HCT116 (cell line): ENCODE measurements at regions not wholly inside any gene's neighbourhood (a gene's known extent, or its start where the extent isn't known, plus 50 kb on each side); places are given as distances from the start of the nearest gene placed in this dataset.

Experiments used
- ATAC-seq: fragments of 200-7000 bp; cut with Tn5 transposase; 2 replicates; pipeline ENCODE4 v1.9.1; 2020; ENCODE audit warnings: mild to moderate bottlenecking, moderate library complexity
- BruUV-seq: library from RNA; stranded (reverse); fragments of 400-500 nt; replicated peaks from 2 replicates; lab custom pipeline; 2021; lab: Mats Ljungman, UMichigan
- CTCF ChIA-PET: fragments of 300-600 bp; sonication (Branson Sonifier 250); formaldehyde crosslinking; loops from one replicate; lab custom pipeline; 2021; ENCODE audit warnings: antibody characterized with exemption; lab: Charles Lee
- POLR2A ChIA-PET: fragments of 300-600, 350-600 bp; sonication (Branson Sonifier 250); formaldehyde crosslinking; loops from one replicate; lab custom pipeline; 2021; ENCODE audit warnings: antibody characterized with exemption; lab: Charles Lee
- RAD21 ChIA-PET, 2 experiments: fragments of 300-600 bp; sonication (Branson Sonifier 250); formaldehyde crosslinking; loops; one replicate each; lab custom pipeline; 2023; ENCODE audit warnings: low total read pairs in 2 of 2; ENCODE audit not compliant: uncharacterized antibody in 2 of 2, unreplicated experiment in 2 of 2, low non-redundant PET in 1 of 2; lab: Charles Lee
- DNase-seq: peaks from one replicate; pipeline ENCODE4 v3.0.0-alpha.2; 2010; ENCODE audit warnings: low read depth, low spot score
- H2AFZ ChIP-seq: fragments of 200-600 bp; shearing (Covaris generic), sonication (generic); 2 replicates; pipeline ENCODE4 v1.6.1; 2017; ENCODE audit warnings: low read depth, mixed run types, mixed read lengths, antibody characterized with exemption, low read length; ENCODE audit not compliant: poor library complexity, severe bottlenecking
- H3K27ac ChIP-seq: 2 replicates; pipeline ENCODE4 v1.5.1; 2012; ENCODE audit warnings: low read depth, low read length
- H3K27me3 ChIP-seq: fragments of 200-600 bp; sonication (generic); 2 replicates; pipeline ENCODE4 v1.6.1; 2016; ENCODE audit warnings: mixed run types, low read length, mixed read lengths; ENCODE audit not compliant: insufficient read depth
- H3K36me3 ChIP-seq, 2 experiments: fragments of 200-500 bp in 1 of 2; fragments of 200-600 bp in 1 of 2; sonication (Bioruptor generic) in 1 of 2; sonication (generic) in 1 of 2; 2 replicates each; pipeline versions ENCODE4 v1.5.1 to v1.6.1; 2014 to 2016; ENCODE audit warnings: low read length in 2 of 2, inconsistent platforms in 1 of 2, mixed read lengths in 1 of 2, mixed run types in 1 of 2; ENCODE audit not compliant: insufficient read depth in 2 of 2, control insufficient read depth in 1 of 2
- H3K4me1 ChIP-seq, 2 experiments: fragments of 200-600 bp in 1 of 2; sonication (generic) in 1 of 2; 2 replicates each; pipeline versions ENCODE4 v1.5.1 to v1.6.1; 2012 to 2017; ENCODE audit warnings: low read length in 2 of 2, inconsistent platforms in 1 of 2, mild to moderate bottlenecking in 1 of 2, mixed read lengths in 1 of 2, mixed run types in 1 of 2, moderate library complexity in 1 of 2; ENCODE audit not compliant: insufficient read depth in 2 of 2, control insufficient read depth in 1 of 2
- H3K4me2 ChIP-seq: fragments of 200-600 bp; sonication (generic); 2 replicates; pipeline ENCODE4 v1.6.1; 2017; ENCODE audit warnings: mixed run types, low read length, mixed read lengths
- H3K4me3 ChIP-seq, 2 experiments: fragments of 200-600 bp in 1 of 2; sonication (generic) in 1 of 2; replicated peaks in 1 of 2; 2 replicates each; pipeline ENCODE4 v1.5.1; 2011 to 2016; ENCODE audit warnings: low read length in 2 of 2, control low read depth in 1 of 2, low read depth in 1 of 2, mild to moderate bottlenecking in 1 of 2, mixed read lengths in 1 of 2, mixed run types in 1 of 2
- H3K79me2 ChIP-seq: fragments of 200-600 bp; sonication (generic); 2 replicates; pipeline ENCODE4 v1.6.1; 2017; ENCODE audit warnings: mild to moderate bottlenecking, mixed run types, low read length, moderate library complexity, mixed read lengths; ENCODE audit not compliant: insufficient read depth
- H3K9ac ChIP-seq: fragments of 200-600 bp; sonication (generic); 2 replicates; pipeline ENCODE4 v1.6.1; 2016; ENCODE audit warnings: low read length, mixed read lengths
- H3K9me2 ChIP-seq: fragments of 200-600 bp; sonication (generic), shearing (Covaris generic); 2 replicates; pipeline ENCODE4 v1.6.1; 2017; ENCODE audit warnings: mixed run types, mild to moderate bottlenecking, moderate library complexity; ENCODE audit not compliant: insufficient read depth
- H3K9me3 ChIP-seq, 2 experiments: fragments of 200-500 bp in 1 of 2; fragments of 200-600 bp in 1 of 2; sonication (Bioruptor generic) in 1 of 2; sonication (generic) in 1 of 2; 2 replicates each; pipeline ENCODE4 v1.6.1; 2014 to 2017; ENCODE audit warnings: low read length in 2 of 2, mixed read lengths in 2 of 2, inconsistent platforms in 1 of 2, low read depth in 1 of 2, mild to moderate bottlenecking in 1 of 2, mixed run types in 1 of 2, moderate library complexity in 1 of 2; ENCODE audit not compliant: control insufficient read depth in 1 of 2, insufficient read depth in 1 of 2
- H4K20me1 ChIP-seq: fragments of 200-600 bp; sonication (generic), shearing (Covaris generic); 2 replicates; pipeline ENCODE4 v1.6.1; 2017; ENCODE audit warnings: mixed run types, mild to moderate bottlenecking, moderate library complexity; ENCODE audit not compliant: insufficient read depth
- CBX3 ChIP-seq: IDR thresholded peaks from 2 replicates; pipeline ENCODE4 v1.6.1; 2012; ENCODE audit warnings: low read depth
- EGR1 ChIP-seq: IDR thresholded peaks from 2 replicates; pipeline ENCODE4 v1.6.1; 2012; ENCODE audit warnings: low read depth
- ELF1 ChIP-seq: IDR thresholded peaks from 2 replicates; pipeline ENCODE4 v1.6.1; 2012; ENCODE audit warnings: low read depth, borderline replicate concordance
- EZH2 ChIP-seq: fragments of 200-600 bp; sonication (generic); IDR thresholded peaks from 2 replicates; pipeline ENCODE4 v1.6.1; 2017; ENCODE audit warnings: antibody characterized with exemption, mixed run types
- FOSL1 ChIP-seq: IDR thresholded peaks from 2 replicates; pipeline ENCODE4 v1.6.1; 2012; ENCODE audit warnings: low read depth
- JUND ChIP-seq: IDR thresholded peaks from 2 replicates; pipeline ENCODE4 v1.6.1; 2012
- POLR2A ChIP-seq: IDR thresholded peaks from 2 replicates; pipeline ENCODE4 v1.7.0; 2011; ENCODE audit warnings: borderline replicate concordance; ENCODE audit not compliant: insufficient read depth, insufficient read length; ENCODE audit errors: extremely low read depth
- POLR2AphosphoS5 ChIP-seq: IDR thresholded peaks from 2 replicates; pipeline ENCODE4 v1.6.1; 2011; ENCODE audit warnings: mild to moderate bottlenecking, low read depth, low read length, moderate library complexity
- RAD21 ChIP-seq: IDR thresholded peaks from 2 replicates; pipeline ENCODE4 v1.6.1; 2012; ENCODE audit warnings: low read depth, mild to moderate bottlenecking
- SIN3A ChIP-seq: IDR thresholded peaks from 2 replicates; pipeline ENCODE4 v1.6.1; 2012; ENCODE audit warnings: low read depth
- SP1 ChIP-seq: IDR thresholded peaks from 2 replicates; pipeline ENCODE4 v1.6.1; 2012; ENCODE audit warnings: low read depth
- YY1 ChIP-seq: IDR thresholded peaks from 2 replicates; pipeline ENCODE4 v1.6.1; 2011; ENCODE audit warnings: low read length, low read depth, moderate library complexity, mild to moderate bottlenecking; ENCODE audit not compliant: insufficient replicate concordance; ENCODE audit errors: extremely low read depth
- ZBTB33 ChIP-seq: IDR thresholded peaks from 2 replicates; pipeline ENCODE4 v1.6.1; 2011; ENCODE audit warnings: mild to moderate bottlenecking, low read length, moderate library complexity; ENCODE audit not compliant: insufficient replicate concordance; ENCODE audit errors: extremely low read depth
- ZNF274 ChIP-seq: fragments of 200-500 bp; sonication (Bioruptor generic); IDR thresholded peaks from 2 replicates; pipeline ENCODE4 v1.6.1; 2014; ENCODE audit warnings: mild to moderate bottlenecking, low read depth, low read length, inconsistent platforms
- intact Hi-C: fragments of 100-400 bp; cut with micrococcal nuclease; formaldehyde crosslinking; loops from 2 replicates; pipeline ENCODE4 v1.10.0; 2022
- TF ChIP-seq, protein P1 (sequence below): IDR thresholded peaks from 2 replicates; pipeline ENCODE4 v1.6.1; 2012
- TF ChIP-seq, protein P2 (sequence below): IDR thresholded peaks from 2 replicates; pipeline ENCODE4 v1.6.1; 2012; ENCODE audit warnings: low read depth

- TF ChIP-seq SIN3A, result no peak
- TF ChIP-seq CBX3, result no peak
- TF ChIP-seq, protein P1, sequence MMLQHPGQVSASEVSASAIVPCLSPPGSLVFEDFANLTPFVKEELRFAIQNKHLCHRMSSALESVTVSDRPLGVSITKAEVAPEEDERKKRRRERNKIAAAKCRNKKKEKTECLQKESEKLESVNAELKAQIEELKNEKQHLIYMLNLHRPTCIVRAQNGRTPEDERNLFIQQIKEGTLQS, result no peak
- TF ChIP-seq JUND, result no peak
Observed at GRCh38 chr11:116457336-116458007, 315.3 kb downstream of the BUD13 start (continued).

DNA sequence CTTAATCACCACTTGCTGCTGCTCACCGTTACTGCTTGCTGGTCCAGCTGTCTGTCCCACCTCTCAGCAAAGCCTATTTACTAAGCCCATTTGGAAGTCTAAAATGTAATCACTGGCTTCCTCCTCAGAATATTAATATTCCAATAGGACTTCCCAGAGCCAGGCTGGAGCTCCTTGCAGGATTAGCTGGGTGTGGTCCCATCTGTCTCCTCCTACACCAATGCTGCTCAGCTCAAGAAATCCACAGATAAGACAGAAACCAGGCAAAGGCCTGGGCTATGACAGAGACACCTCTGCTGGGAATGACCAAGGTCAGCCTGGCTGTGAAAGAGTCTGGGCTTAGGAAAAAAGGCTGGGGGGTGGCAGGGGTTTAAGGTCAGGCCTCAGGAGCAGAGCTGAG is 317.8 kb downstream of the BUD13 start:
- no peaks in the 10 kb centered on the region for H3K4me1 ChIP-seq
- CTCF ChIA-PET, result interaction anchor here (0.8 to 3.2 kb wide), 3 partner anchors 9 to 186 kb away, joined by 3 to 35 read pairs (median 15); no protein-coding TSS in a partner anchor
- no peak overlapping the region for H2AFZ ChIP-seq
- no peaks in the 10 kb centered on the region for H3K27me3 ChIP-seq
- intact Hi-C loops, result loop anchor here (1.0 kb wide), 3 partner anchors 44 to 236 kb away; no protein-coding TSS in a partner anchor
- TF ChIP-seq, protein P1, result no peak
- TF ChIP-seq SP1 (no peak), ZNF274 (no peak), ZBTB33 (no peak), YY1 (no peak), RAD21 (no peak), POLR2A (no peak), EGR1 (no peak), CBX3 (no peak), FOSL1 (no peak), POLR2AphosphoS5 (no peak), SIN3A (no peak), ELF1 (no peak), EZH2 (no peak)
- TF ChIP-seq, protein P2, sequence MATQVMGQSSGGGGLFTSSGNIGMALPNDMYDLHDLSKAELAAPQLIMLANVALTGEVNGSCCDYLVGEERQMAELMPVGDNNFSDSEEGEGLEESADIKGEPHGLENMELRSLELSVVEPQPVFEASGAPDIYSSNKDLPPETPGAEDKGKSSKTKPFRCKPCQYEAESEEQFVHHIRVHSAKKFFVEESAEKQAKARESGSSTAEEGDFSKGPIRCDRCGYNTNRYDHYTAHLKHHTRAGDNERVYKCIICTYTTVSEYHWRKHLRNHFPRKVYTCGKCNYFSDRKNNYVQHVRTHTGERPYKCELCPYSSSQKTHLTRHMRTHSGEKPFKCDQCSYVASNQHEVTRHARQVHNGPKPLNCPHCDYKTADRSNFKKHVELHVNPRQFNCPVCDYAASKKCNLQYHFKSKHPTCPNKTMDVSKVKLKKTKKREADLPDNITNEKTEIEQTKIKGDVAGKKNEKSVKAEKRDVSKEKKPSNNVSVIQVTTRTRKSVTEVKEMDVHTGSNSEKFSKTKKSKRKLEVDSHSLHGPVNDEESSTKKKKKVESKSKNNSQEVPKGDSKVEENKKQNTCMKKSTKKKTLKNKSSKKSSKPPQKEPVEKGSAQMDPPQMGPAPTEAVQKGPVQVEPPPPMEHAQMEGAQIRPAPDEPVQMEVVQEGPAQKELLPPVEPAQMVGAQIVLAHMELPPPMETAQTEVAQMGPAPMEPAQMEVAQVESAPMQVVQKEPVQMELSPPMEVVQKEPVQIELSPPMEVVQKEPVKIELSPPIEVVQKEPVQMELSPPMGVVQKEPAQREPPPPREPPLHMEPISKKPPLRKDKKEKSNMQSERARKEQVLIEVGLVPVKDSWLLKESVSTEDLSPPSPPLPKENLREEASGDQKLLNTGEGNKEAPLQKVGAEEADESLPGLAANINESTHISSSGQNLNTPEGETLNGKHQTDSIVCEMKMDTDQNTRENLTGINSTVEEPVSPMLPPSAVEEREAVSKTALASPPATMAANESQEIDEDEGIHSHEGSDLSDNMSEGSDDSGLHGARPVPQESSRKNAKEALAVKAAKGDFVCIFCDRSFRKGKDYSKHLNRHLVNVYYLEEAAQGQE, result no peak
- no peak for ATAC-seq
- H3K79me2 ChIP-seq, result no peaks in the 10 kb centered on the region
- BruUV-seq, result no TSS peak
- no peaks in the 10 kb centered on the region for H3K9me2 ChIP-seq
- no peak overlapping the region for H3K27ac ChIP-seq
- no peak for DNase-seq
- no peaks in the 10 kb centered on the region for H4K20me1 ChIP-seq
- POLR2A ChIA-PET, result no interaction called here
- H3K4me3 ChIP-seq, result no peak overlapping the region
- RAD21 ChIA-PET, result no interaction called here
- H3K4me2 ChIP-seq, result no peak overlapping the region
- no peak overlapping the region for H3K9ac ChIP-seq
- H3K9me3 ChIP-seq, result no peaks in the 10 kb centered on the region
- H3K36me3 ChIP-seq, result no peaks in the 10 kb centered on the region
